ENCODE measurements at regions not wholly inside any gene's neighbourhood (a gene's known extent, or its start where the extent isn't known, plus 50 kb on each side); places are given as distances from the start of the nearest gene placed in this dataset.

DNA sequence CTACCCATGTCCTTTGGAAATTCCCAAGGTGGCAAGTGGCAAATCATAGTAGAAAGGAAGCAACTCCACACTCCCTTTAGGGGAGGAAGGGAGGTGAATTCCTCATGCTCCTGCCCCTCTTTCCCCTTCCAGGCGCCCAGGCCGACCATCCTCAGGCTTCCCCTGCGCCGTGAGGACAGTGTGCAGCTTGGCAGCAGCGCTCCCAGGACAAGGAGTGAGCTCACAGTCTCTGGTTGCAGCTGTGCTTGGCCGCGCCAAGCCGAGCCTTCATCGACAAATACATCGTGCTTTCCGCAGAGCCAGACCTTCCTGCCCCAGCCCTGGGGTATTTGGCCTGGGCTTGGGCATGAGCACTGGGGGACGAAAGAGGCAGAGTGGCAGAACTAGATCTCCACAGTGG, 112.6 kb downstream of the ENGASE start:
- Histone ChIP-seq H3K36me3 (no peaks in the 10 kb centered on the region), H3K4me3 (no peak overlapping the region), H3K4me1 (peaks cover 0 to 17% (median 0%) of the 10 kb centered on the region in 12 donors), H3K27me3 (peaks cover 44 to 98% (median 62%) of the 10 kb centered on the region in 9 donors), H3K27ac (no peak overlapping the region), H3K9me3 (no peaks in the 10 kb centered on the region)
- no peak for ATAC-seq
- intact Hi-C loops (cut with DNase I), result loop anchor here in 7 of 10 donors (2.0 to 5.0 kb wide), 2 partner anchors 202 to 205 kb away; no protein-coding TSS in a partner anchor
- WGBS, 4 donors, result 67 to 75% (median 72%) methylated on average over 12 of the region's 12 CpGs
- TF ChIP-seq CTCF (IDR thresholded peaks at IDR 0.05), result no peak
- TF ChIP-seq POLR2A (IDR thresholded peaks at IDR 0.05), result no peak
- no peak for DNase-seq

DNA sequence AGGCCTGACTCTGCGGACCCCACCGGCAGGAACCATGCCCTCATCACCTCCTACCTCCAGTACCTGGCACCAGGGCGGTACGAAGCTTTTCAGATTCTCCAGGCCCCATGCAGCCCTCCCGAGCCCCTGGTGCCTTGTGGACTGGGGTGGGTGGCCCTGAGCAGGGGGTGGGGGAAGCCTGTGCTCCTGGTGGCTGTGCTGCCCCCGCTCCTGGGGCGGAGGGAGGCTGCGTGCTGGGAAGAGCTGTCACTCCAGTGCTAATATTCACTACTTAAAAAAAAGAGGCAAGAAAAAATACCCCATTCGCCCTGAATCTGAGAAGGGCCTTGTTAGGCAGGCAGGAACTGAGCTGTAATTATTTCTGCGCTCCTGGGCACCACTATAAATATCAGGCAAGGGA, 111.8 kb downstream of the ENGASE start:
- intact Hi-C loops (cut with DNase I), result loop anchor here in 7 of 10 donors (2.0 to 5.0 kb wide), 2 partner anchors 202 to 206 kb away; no protein-coding TSS in a partner anchor
- WGBS, 4 donors, result 64 to 68% (median 66%) methylated on average over 10 of the region's 10 CpGs

DNA sequence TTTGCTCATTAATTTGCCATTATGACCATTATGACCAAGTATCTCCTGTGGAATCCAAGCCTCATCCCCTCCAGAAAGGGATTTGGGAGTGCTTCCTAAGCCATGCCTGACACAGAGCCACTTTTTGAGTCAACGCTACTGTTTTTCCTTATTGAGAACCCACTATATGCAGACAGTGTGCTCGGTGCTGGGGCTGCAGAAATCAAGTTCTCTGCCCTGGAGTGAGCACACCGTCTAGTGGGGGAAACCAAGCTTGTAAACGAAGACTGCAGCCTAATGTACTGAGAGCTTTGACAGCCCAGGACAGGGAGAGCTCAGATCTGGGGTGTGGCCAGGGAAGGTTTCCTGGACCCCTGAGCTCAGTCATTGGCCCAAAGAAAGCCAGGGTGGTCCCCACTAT, 111.0 kb downstream of the ENGASE start:
- peaks cover 0 to 17% (median 0%) of the 10 kb centered on the region in 12 donors for H3K4me1 ChIP-seq
- no peaks in the 10 kb centered on the region for H3K9me3 ChIP-seq
- 67 to 78% (median 72%) methylated on average over 4 of the region's 4 CpGs for WGBS, 4 donors
- ATAC-seq (no peak), DNase-seq (no peak)
- H3K27me3 ChIP-seq, result peaks cover 41 to 98% (median 62%) of the 10 kb centered on the region in 9 donors
- no peak for TF ChIP-seq POLR2A (IDR thresholded peaks at IDR 0.05)
- TF ChIP-seq CTCF (IDR thresholded peaks at IDR 0.05), result no peak
- no peak overlapping the region for H3K27ac ChIP-seq
- no peaks in the 10 kb centered on the region for H3K36me3 ChIP-seq
- no peak overlapping the region for H3K4me3 ChIP-seq
- intact Hi-C loops (cut with DNase I), result loop anchor here in 7 of 10 donors (2.0 to 5.0 kb wide), 2 partner anchors 203 to 207 kb away; no protein-coding TSS in a partner anchor

More for the DNA sequence above, 111.8 kb downstream of the ENGASE start:
- no peaks in the 10 kb centered on the region for H3K36me3 ChIP-seq
- H3K9me3 ChIP-seq, result no peaks in the 10 kb centered on the region
- ATAC-seq, result no peak
- no peak overlapping the region for H3K4me3 ChIP-seq
- TF ChIP-seq CTCF (IDR thresholded peaks at IDR 0.05), result no peak
- no peak overlapping the region for H3K27ac ChIP-seq
- no peak for DNase-seq
- H3K4me1 ChIP-seq, result peaks cover 0 to 17% (median 0%) of the 10 kb centered on the region in 12 donors
- peaks cover 46 to 98% (median 64%) of the 10 kb centered on the region in 9 donors for H3K27me3 ChIP-seq

GRCh38 chr17:79184219-79184618, 109.6 kb downstream of the ENGASE start:
- DNase-seq (no peak), ATAC-seq (no peak)
- Histone ChIP-seq H3K27ac (no peak overlapping the region), H3K4me3 (no peak overlapping the region), H3K27me3 (peaks cover 37 to 98% (median 66%) of the 10 kb centered on the region in 9 donors), H3K4me1 (peaks cover 0 to 17% (median 0%) of the 10 kb centered on the region in 12 donors), H3K9me3 (no peaks in the 10 kb centered on the region), H3K36me3 (no peaks in the 10 kb centered on the region)
- 48 to 59% (median 50%) methylated on average over 5 to 10 of the region's 10 CpGs for WGBS, 4 donors
- no peak for TF ChIP-seq CTCF (IDR thresholded peaks at IDR 0.05)
- no peak for TF ChIP-seq POLR2A (IDR thresholded peaks at IDR 0.05)
- intact Hi-C loops (cut with DNase I), result no loop called here
